ENCODE measurements at regions not wholly inside any gene's neighbourhood (a gene's known extent, or its start where the extent isn't known, plus 50 kb on each side); places are given as distances from the start of the nearest gene placed in this dataset.

GRCh38 chr3:145767909-145768308, 393.1 kb downstream of the PLOD2 start:
- DNase-seq: peak in 1 of 2 experiments; percentile 37

- DNase-seq: peak in 1 of 2 experiments; percentile 26
Measured at GRCh38 chr3:145776782-145777408, 384.1 kb downstream of the PLOD2 start.

GRCh38 chr3:145780301-145780700, 380.7 kb downstream of the PLOD2 start:
- no peak for DNase-seq

GRCh38 chr3:145785668-145786067, 375.3 kb downstream of the PLOD2 start:
- DNase-seq: no peak

- DNase-seq: no peak
Measured at GRCh38 chr3:145798007-145798406, 363.0 kb downstream of the PLOD2 start.

GRCh38 chr3:145798696-145799537, 362.1 kb downstream of the PLOD2 start:
- no peak for DNase-seq

GRCh38 chr3:145801696-145802095, 359.3 kb downstream of the PLOD2 start:
- DNase-seq: no peak

GRCh38 chr3:145807990-145808389, 353.0 kb downstream of the PLOD2 start:
- DNase-seq: no peak

GRCh38 chr3:145812391-145812790, 348.6 kb downstream of the PLOD2 start:
- DNase-seq: no peak

GRCh38 chr3:145815707-145816413, 345.1 kb downstream of the PLOD2 start:
- no peak for DNase-seq

GRCh38 chr3:145817870-145818483, 343.0 kb downstream of the PLOD2 start:
- DNase-seq: no peak

- DNase-seq: no peak
Measured at GRCh38 chr3:145820170-145820569, 340.8 kb downstream of the PLOD2 start.

- DNase-seq: no peak
Measured at GRCh38 chr3:145842294-145842902, 318.6 kb downstream of the PLOD2 start.

- DNase-seq: no peak
Measured at GRCh38 chr3:145843561-145843960, 317.4 kb downstream of the PLOD2 start.

- DNase-seq: no peak
Measured at GRCh38 chr3:145849115-145849514, 311.9 kb downstream of the PLOD2 start.

GRCh38 chr3:145854499-145854898, 306.5 kb downstream of the PLOD2 start:
- no peak for DNase-seq

GRCh38 chr3:145857956-145858355, 303.0 kb downstream of the PLOD2 start:
- no peak for DNase-seq

- no peak for DNase-seq
Measured at GRCh38 chr3:145864336-145864735, 296.6 kb downstream of the PLOD2 start.

- no peak for DNase-seq
Measured at GRCh38 chr3:145865399-145866018, 295.5 kb downstream of the PLOD2 start.

- DNase-seq: no peak
Measured at GRCh38 chr3:145869958-145870357, 291.0 kb downstream of the PLOD2 start.

- DNase-seq: no peak
Measured at GRCh38 chr3:145882436-145882835, 278.5 kb downstream of the PLOD2 start.

- DNase-seq: no peak
Measured at GRCh38 chr3:145889730-145890129, 271.3 kb downstream of the PLOD2 start.

Data from SW 1271 (cell line).